ENCODE measurements at regions not wholly inside any gene's neighbourhood (a gene's known extent, or its start where the extent isn't known, plus 50 kb on each side); places are given as distances from the start of the nearest gene placed in this dataset.

- no peak for TF ChIP-seq CTCF (IDR thresholded peaks at IDR 0.05; ENCODE audit: poor library complexity)
- TF ChIP-seq EZH2 (IDR thresholded peaks at IDR 0.05; ENCODE audit: borderline replicate concordance): no peak
Observed at GRCh38 chr13:90070837-90071525, 1276.5 kb upstream of the MIR17HG start.
